Kasumi-1 (cell line): ENCODE measurements at regions not wholly inside any gene's neighbourhood (a gene's known extent, or its start where the extent isn't known, plus 50 kb on each side); places are given as distances from the start of the nearest gene placed in this dataset.

ENCODE experiments used
- DNase-seq, 2 experiments: peaks; one replicate each; lab custom pipeline; 2025; lab: John Stamatoyannopoulos, UW

GRCh38 chr13:99911965-99912566 is 59.5 kb downstream of the ZIC5 start:
- DNase-seq: no peak

- no peak for DNase-seq
Observed at GRCh38 chr13:99911069-99911964, 60.2 kb downstream of the ZIC5 start.

- DNase-seq: no peak
Observed at GRCh38 chr13:99909836-99910619, 61.5 kb downstream of the ZIC5 start.

- no peak for DNase-seq
Observed at GRCh38 chr13:99909097-99909835, 62.3 kb downstream of the ZIC5 start.

GRCh38 chr13:99908140-99908803 is 63.3 kb downstream of the ZIC5 start:
- no peak for DNase-seq

GRCh38 chr13:99907627-99908026 is 63.9 kb downstream of the ZIC5 start:
- DNase-seq: no peak

- DNase-seq: no peak
Observed at GRCh38 chr13:99907038-99907437, 64.5 kb downstream of the ZIC5 start.

- no peak for DNase-seq
Observed at GRCh38 chr13:99905814-99906213, 65.8 kb downstream of the ZIC5 start.

- no peak for DNase-seq
Observed at GRCh38 chr13:99905224-99905623, 66.3 kb downstream of the ZIC5 start.

- no peak for DNase-seq
Observed at GRCh38 chr13:99903140-99903539, 68.4 kb downstream of the ZIC5 start.

GRCh38 chr13:99902657-99903056 is 68.9 kb downstream of the ZIC5 start:
- no peak for DNase-seq

GRCh38 chr13:99900960-99901359 is 70.6 kb downstream of the ZIC5 start:
- DNase-seq: no peak

GRCh38 chr13:99898421-99898820 is 73.1 kb downstream of the ZIC5 start:
- DNase-seq: no peak

- no peak for DNase-seq
Observed at GRCh38 chr13:99897076-99897440, 74.5 kb downstream of the ZIC5 start.

GRCh38 chr13:99896369-99897075 is 75.0 kb downstream of the ZIC5 start:
- no peak for DNase-seq

GRCh38 chr13:99895444-99896368 is 75.9 kb downstream of the ZIC5 start:
- no peak for DNase-seq

GRCh38 chr13:99894840-99895443 is 76.6 kb downstream of the ZIC5 start:
- no peak for DNase-seq

GRCh38 chr13:99894105-99894839 is 77.3 kb downstream of the ZIC5 start:
- no peak for DNase-seq

GRCh38 chr13:99893567-99893966 is 78.0 kb downstream of the ZIC5 start:
- no peak for DNase-seq
